ENCODE measurements at regions not wholly inside any gene's neighbourhood (a gene's known extent, or its start where the extent isn't known, plus 50 kb on each side); places are given as distances from the start of the nearest gene placed in this dataset.

DNA sequence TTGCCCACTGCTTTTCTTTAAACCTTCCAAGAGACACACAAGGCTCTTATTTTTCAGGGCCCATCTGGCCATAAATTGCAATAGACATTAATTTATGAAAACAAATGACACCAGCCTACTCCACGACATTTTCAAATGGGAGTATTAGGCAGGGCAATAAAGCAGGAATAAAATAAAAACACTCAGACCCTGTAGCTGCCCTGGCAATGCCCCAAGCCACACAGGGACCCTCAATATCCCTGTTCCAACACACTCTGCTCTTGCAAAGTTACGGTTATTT lies 550.8 kb upstream of the TNP1 start:
- no peak overlapping the region for H3K4me3 ChIP-seq
- no peaks in the 10 kb centered on the region for H3K27me3 ChIP-seq (ENCODE audit: insufficient read depth in 3 of 3, low read length in 2 of 3)
- DNase-seq: no peak
- no peak overlapping the region for H3K27ac ChIP-seq
- 57 to 78% (median 58%) methylated on average over 2 of the region's 2 CpGs for WGBS, 3 donors
- H3K4me1 ChIP-seq: peaks cover 6% of the 10 kb centered on the region
- no peak for ATAC-seq
- no peaks in the 10 kb centered on the region for H3K9me3 ChIP-seq
- TF ChIP-seq, protein P1, sequence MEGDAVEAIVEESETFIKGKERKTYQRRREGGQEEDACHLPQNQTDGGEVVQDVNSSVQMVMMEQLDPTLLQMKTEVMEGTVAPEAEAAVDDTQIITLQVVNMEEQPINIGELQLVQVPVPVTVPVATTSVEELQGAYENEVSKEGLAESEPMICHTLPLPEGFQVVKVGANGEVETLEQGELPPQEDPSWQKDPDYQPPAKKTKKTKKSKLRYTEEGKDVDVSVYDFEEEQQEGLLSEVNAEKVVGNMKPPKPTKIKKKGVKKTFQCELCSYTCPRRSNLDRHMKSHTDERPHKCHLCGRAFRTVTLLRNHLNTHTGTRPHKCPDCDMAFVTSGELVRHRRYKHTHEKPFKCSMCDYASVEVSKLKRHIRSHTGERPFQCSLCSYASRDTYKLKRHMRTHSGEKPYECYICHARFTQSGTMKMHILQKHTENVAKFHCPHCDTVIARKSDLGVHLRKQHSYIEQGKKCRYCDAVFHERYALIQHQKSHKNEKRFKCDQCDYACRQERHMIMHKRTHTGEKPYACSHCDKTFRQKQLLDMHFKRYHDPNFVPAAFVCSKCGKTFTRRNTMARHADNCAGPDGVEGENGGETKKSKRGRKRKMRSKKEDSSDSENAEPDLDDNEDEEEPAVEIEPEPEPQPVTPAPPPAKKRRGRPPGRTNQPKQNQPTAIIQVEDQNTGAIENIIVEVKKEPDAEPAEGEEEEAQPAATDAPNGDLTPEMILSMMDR (IDR thresholded peaks at IDR 0.05): no peak
- intact Hi-C loops (cut with DNase I): no loop called here
- H3K36me3 ChIP-seq (ENCODE audit: insufficient read depth in 1 of 2, low read depth in 1 of 2): no peaks in the 10 kb centered on the region

GRCh38 chr2:217409949-217410680 lies 550.3 kb upstream of the TNP1 start:
- Histone ChIP-seq H3K36me3 (ENCODE audit: insufficient read depth in 1 of 2, low read depth in 1 of 2) (no peaks in the 10 kb centered on the region), H3K27ac (no peak overlapping the region), H3K27me3 (ENCODE audit: insufficient read depth in 3 of 3, low read length in 2 of 3) (no peaks in the 10 kb centered on the region), H3K4me3 (no peak overlapping the region), H3K4me1 (peaks cover 6% of the 10 kb centered on the region), H3K9me3 (no peaks in the 10 kb centered on the region)
- DNase-seq (no peak), ATAC-seq (peak in 1 of 4 donors; percentile 44)
- intact Hi-C loops (cut with DNase I): no loop called here
- TF ChIP-seq, protein P1 (IDR thresholded peaks at IDR 0.05): no peak
- WGBS, 3 donors: 59 to 72% (median 65%) methylated on average over 2 of the region's 2 CpGs

DNA sequence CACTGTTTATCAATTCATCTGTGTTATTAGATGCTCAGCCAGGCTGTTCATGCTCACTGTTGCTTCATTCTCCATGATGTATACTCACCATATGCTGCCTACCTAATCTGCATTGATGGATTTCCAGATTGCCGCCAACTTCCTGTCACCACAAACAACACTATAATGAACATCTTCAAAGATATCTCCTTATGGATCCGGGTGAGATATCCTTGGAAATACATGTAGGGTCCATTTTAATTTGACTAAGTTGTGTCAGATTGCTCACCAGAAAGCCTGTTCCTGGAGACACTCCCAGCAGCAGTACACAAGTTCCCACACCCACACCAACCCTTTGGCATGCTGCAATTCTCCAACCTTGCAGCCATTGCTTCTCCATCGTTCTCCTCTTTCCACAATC lies 547.5 kb upstream of the TNP1 start:
- Histone ChIP-seq H3K4me3 (no peak overlapping the region), H3K27me3 (ENCODE audit: insufficient read depth in 3 of 3, low read length in 2 of 3) (no peaks in the 10 kb centered on the region), H3K9me3 (no peaks in the 10 kb centered on the region), H3K27ac (no peak overlapping the region), H3K36me3 (ENCODE audit: insufficient read depth in 1 of 2, low read depth in 1 of 2) (no peaks in the 10 kb centered on the region), H3K4me1 (peaks cover 13% of the 10 kb centered on the region)
- intact Hi-C loops (cut with DNase I): no loop called here
- WGBS, 3 donors: 67 to 83% (median 80%) methylated on average over 3 of the region's 3 CpGs
- DNase-seq (no peak), ATAC-seq (no peak)
- TF ChIP-seq, protein P1 (IDR thresholded peaks at IDR 0.05): no peak

DNA sequence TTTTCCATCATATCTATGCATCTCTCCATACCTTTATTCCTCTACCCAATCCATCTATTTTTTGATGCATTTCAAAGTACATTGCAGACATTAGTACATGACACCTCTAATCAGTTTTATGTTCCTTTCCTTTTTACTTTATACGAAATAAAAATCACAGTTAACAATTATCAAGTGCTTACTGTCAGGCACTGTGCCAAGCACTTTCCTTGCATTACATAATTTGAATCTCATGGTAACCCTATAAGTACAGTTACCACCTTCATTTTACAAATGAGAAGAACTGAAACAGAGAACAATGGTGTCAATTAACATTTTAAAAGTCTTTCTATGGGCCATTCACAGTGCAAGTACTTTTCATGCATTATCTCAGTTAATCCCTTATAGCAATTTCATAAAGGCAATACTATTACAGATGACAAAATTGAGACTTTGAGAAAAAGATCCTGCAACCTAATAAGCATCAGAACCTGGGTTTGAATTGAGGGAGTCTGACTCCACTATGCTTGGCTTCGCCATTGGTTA lies 544.4 kb upstream of the TNP1 start:
- no peak overlapping the region for H3K27ac ChIP-seq
- 79 to 87% (median 79%) methylated on average over 2 of the region's 2 CpGs for WGBS, 3 donors
- intact Hi-C loops (cut with DNase I): no loop called here

More for the DNA sequence above, 544.4 kb upstream of the TNP1 start:
- no peak overlapping the region for H3K4me3 ChIP-seq
- DNase-seq: no peak
- TF ChIP-seq, protein P1 (IDR thresholded peaks at IDR 0.05): no peak
- ATAC-seq: no peak
- H3K9me3 ChIP-seq: no peaks in the 10 kb centered on the region
- no peaks in the 10 kb centered on the region for H3K27me3 ChIP-seq (ENCODE audit: insufficient read depth in 3 of 3, low read length in 2 of 3)
- H3K4me1 ChIP-seq: peaks cover 12% of the 10 kb centered on the region
- no peaks in the 10 kb centered on the region for H3K36me3 ChIP-seq (ENCODE audit: insufficient read depth in 1 of 2, low read depth in 1 of 2)

Data from psoas muscle (tissue), 7 donors.